ENCODE measurements at regions not wholly inside any gene's neighbourhood (a gene's known extent, or its start where the extent isn't known, plus 50 kb on each side); places are given as distances from the start of the nearest gene placed in this dataset.

DNA sequence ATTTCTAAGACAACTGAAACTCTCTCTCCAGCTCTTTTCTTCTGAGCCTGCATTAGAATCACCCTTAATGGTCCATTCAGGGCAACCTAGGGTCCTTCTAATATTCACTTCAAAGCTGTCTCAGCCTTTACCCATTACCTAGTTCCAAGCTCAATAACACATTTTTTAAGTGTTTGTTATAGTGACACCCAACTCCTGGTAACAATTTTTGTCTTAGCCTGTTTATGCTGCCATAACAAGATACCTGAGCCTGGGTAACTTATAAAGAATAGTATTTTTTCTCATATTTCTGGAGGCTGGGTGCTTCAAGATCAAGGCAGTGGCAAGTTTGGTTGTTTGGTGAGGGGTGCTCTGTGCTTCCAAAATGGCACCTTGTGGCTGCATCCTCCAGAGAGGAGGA lies 531.5 kb upstream of the USP24 start:
- Histone ChIP-seq H3K4me1 (no peaks in the 10 kb centered on the region), H3K27me3 (replicated peaks in 1 of 7) (peaks cover 0 to 5% (median 0%) of the 10 kb centered on the region in 7 donors), H3K4me3 (no peak overlapping the region), H3K27ac (no peak overlapping the region), H3K9me3 (peaks cover 0 to 18% (median 11%) of the 10 kb centered on the region in 8 donors), H3K36me3 (no peaks in the 10 kb centered on the region)
- TF ChIP-seq CTCF (IDR thresholded peaks at IDR 0.05 in 8 of 11, conservative IDR thresholded peaks at IDR 0.05 in 3 of 11) (no peak), POLR2AphosphoS5 (IDR thresholded peaks at IDR 0.05) (no peak)
- intact Hi-C loops (cut with DNase I; ENCODE audit: low total_unique reads): no loop called here
- DNase-seq: no peak

- DNase-seq: no peak
- TF ChIP-seq POLR2A (IDR thresholded peaks at IDR 0.05) (no peak), POLR2AphosphoS5 (IDR thresholded peaks at IDR 0.05) (no peak), CTCF (IDR thresholded peaks at IDR 0.05 in 8 of 11, conservative IDR thresholded peaks at IDR 0.05 in 3 of 11) (no peak)
- Histone ChIP-seq H3K27ac (peak overlapping the region in 3 of 8 donors; percentile 15 to 42 (median 16)), H3K4me3 (no peak overlapping the region), H3K27me3 (replicated peaks in 1 of 7) (no peaks in the 10 kb centered on the region), H3K36me3 (no peaks in the 10 kb centered on the region), H3K9me3 (peaks cover 0 to 14% (median 3%) of the 10 kb centered on the region in 8 donors), H3K4me1 (no peaks in the 10 kb centered on the region)
- intact Hi-C loops (cut with DNase I; ENCODE audit: low total_unique reads): no loop called here
- WGBS, 5 donors: 51 to 72% (median 59%) methylated on average over 1 of the region's 1 CpG
Observed at GRCh38 chr1:55741516-55741915, 526.4 kb upstream of the USP24 start.

DNA sequence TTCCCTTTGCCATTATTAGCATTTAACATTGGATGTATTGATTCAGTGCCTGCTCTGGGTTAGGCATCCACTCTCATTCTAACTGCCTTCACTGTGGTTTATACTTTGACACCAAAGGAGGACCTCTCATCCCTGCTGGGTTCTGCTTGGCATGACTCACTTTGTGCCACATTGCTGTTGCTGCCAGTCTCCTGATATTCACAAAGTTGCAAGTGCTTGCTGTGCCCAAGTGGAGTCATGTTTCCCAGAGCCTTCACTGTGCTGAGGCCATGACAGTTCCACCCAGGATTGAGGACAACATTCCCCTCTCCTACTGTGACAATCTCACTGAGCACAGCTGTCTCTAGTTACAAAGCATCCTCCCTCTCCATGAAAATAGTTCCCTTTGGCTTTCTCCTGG lies 519.9 kb upstream of the USP24 start:
- Histone ChIP-seq H3K36me3 (no peaks in the 10 kb centered on the region), H3K27me3 (replicated peaks in 1 of 7) (no peaks in the 10 kb centered on the region), H3K9me3 (peaks cover 0 to 4% (median 0%) of the 10 kb centered on the region in 8 donors), H3K4me3 (no peak overlapping the region), H3K27ac (no peak overlapping the region), H3K4me1 (no peaks in the 10 kb centered on the region)
- DNase-seq: no peak
- intact Hi-C loops (cut with DNase I; ENCODE audit: low total_unique reads): no loop called here
- TF ChIP-seq POLR2A (IDR thresholded peaks at IDR 0.05): no peak
- no peak for TF ChIP-seq POLR2AphosphoS5 (IDR thresholded peaks at IDR 0.05)
- TF ChIP-seq CTCF (IDR thresholded peaks at IDR 0.05 in 8 of 11, conservative IDR thresholded peaks at IDR 0.05 in 3 of 11): no peak

DNA sequence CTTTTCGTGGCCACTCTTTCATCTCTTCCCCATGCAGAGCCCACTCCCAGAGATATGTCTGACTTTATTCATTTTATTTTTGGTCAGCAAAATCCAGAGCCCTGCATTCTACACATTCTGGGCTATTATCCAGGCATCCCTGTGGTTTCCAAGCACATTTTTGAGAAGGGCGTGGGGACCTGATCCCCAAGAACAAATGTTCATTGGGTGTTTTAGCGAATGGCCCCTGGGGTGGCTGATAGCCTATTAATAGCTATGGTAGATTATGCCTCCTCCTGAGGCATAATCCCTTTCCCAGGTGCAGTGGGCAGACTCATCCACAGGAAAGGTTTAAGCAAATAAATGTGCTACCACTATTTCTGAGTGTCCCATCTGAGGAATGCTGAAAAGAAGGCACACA lies 511.8 kb upstream of the USP24 start:
- Histone ChIP-seq H3K9me3 (no peaks in the 10 kb centered on the region), H3K36me3 (no peaks in the 10 kb centered on the region), H3K27me3 (replicated peaks in 1 of 7) (peaks cover 0 to 17% (median 0%) of the 10 kb centered on the region in 7 donors), H3K4me1 (no peaks in the 10 kb centered on the region), H3K4me3 (no peak overlapping the region), H3K27ac (no peak overlapping the region)
- intact Hi-C loops (cut with DNase I; ENCODE audit: low total_unique reads): no loop called here
- DNase-seq: no peak
- TF ChIP-seq POLR2AphosphoS5 (IDR thresholded peaks at IDR 0.05): no peak
- WGBS, 5 donors: 76 to 83% (median 81%) methylated on average over 3 of the region's 3 CpGs

- TF ChIP-seq POLR2A (IDR thresholded peaks at IDR 0.05) (no peak), CTCF (IDR thresholded peaks at IDR 0.05 in 8 of 11, conservative IDR thresholded peaks at IDR 0.05 in 3 of 11) (no peak), POLR2AphosphoS5 (IDR thresholded peaks at IDR 0.05) (no peak)
- WGBS, 5 donors: 89 to 100% (median 98%) methylated on average over 1 of the region's 1 CpG
- no peak for DNase-seq
- no peak overlapping the region for H3K4me3 ChIP-seq
- no peaks in the 10 kb centered on the region for H3K4me1 ChIP-seq
- intact Hi-C loops (cut with DNase I; ENCODE audit: low total_unique reads): no loop called here
- peaks cover 0 to 20% (median 0%) of the 10 kb centered on the region in 7 donors for H3K27me3 ChIP-seq (replicated peaks in 1 of 7)
- no peaks in the 10 kb centered on the region for H3K9me3 ChIP-seq
- no peak overlapping the region for H3K27ac ChIP-seq
- H3K36me3 ChIP-seq: no peaks in the 10 kb centered on the region
Observed at GRCh38 chr1:55725378-55725777, 510.2 kb upstream of the USP24 start.
